Kidney (tissue), 13 donors: ENCODE measurements at regions not wholly inside any gene's neighbourhood (a gene's known extent, or its start where the extent isn't known, plus 50 kb on each side); places are given as distances from the start of the nearest gene placed in this dataset.

Source experiments
- DNase-seq, 5 donors: peaks; one replicate each; pipeline ENCODE4 v3.0.0-alpha.2; 2013 to 2020
- FAIRE-seq: peaks from 2 replicates; lab custom pipeline; 2012; peaks lifted over from hg19 to GRCh38; lab: Jason Lieb, UNC
- H3K27ac ChIP-seq, 2 donors: one replicate each; pipeline ENCODE4 v1.7.0; 2013; ENCODE audit warnings: low read depth in 2 of 2, low read length in 2 of 2, inconsistent platforms in 1 of 2
- H3K27me3 ChIP-seq: one replicate; pipeline ENCODE4 v1.7.1; 2013; ENCODE audit warnings: low read length, inconsistent platforms; ENCODE audit not compliant: control insufficient read depth, insufficient read depth
- H3K36me3 ChIP-seq, 3 donors: one replicate each; pipeline versions ENCODE4 v1.7.0 to v1.7.1; 2013; ENCODE audit warnings: low read length in 3 of 3, control low read depth in 1 of 3, inconsistent platforms in 1 of 3; ENCODE audit not compliant: insufficient read depth in 3 of 3, control insufficient read depth in 2 of 3
- H3K4me1 ChIP-seq, 3 donors: one replicate each; pipeline versions ENCODE4 v1.7.0 to v1.7.1; 2013; ENCODE audit warnings: low read length in 3 of 3, inconsistent platforms in 1 of 3, low read depth in 1 of 3; ENCODE audit not compliant: control insufficient read depth in 2 of 3, insufficient read depth in 2 of 3
- H3K4me3 ChIP-seq, 3 donors: one replicate each; pipeline versions ENCODE4 v1.7.0 to v1.8.1; 2013; ENCODE audit warnings: low read length in 3 of 3, control low read depth in 1 of 3, inconsistent platforms in 1 of 3
- H3K9ac ChIP-seq, 3 donors: one replicate each; pipeline versions ENCODE4 v1.7.0 to v1.7.1; 2013; ENCODE audit warnings: low read length in 3 of 3, control low read depth in 1 of 3, inconsistent platforms in 1 of 3
- H3K9me3 ChIP-seq, 3 donors: one replicate each; pipeline versions ENCODE4 v1.7.0 to v1.7.1; 2013; ENCODE audit warnings: low read length in 3 of 3, control low read depth in 1 of 3, inconsistent platforms in 1 of 3; ENCODE audit not compliant: control insufficient read depth in 2 of 3, insufficient read depth in 1 of 3
- CTCF ChIP-seq: IDR thresholded peaks from 3 replicates; pipeline ENCODE4 v1.5.1; 2012; ENCODE audit warnings: mild to moderate bottlenecking, moderate library complexity, borderline replicate concordance; ENCODE audit not compliant: insufficient read depth; ENCODE audit errors: extremely low read depth
- intact Hi-C: fragments of 100-400 bp; cut with DNase I; formaldehyde crosslinking; loops from one replicate; pipeline ENCODE4 v1.11.1; 2022
- donor health status: control.
- donor health status: control.
- donor health status: control.
- donor health status: control.
- donor health status: control.
- donor health status: DM: yes; HTN: yes; CAD: no.
- donor health status: Normal renal cell carcinoma (clear cell type).

GRCh38 chr11:112599856-112600533 lies 339.3 kb upstream of the PLET1 start:
- Histone ChIP-seq H3K9ac (no peak overlapping the region), H3K9me3 (no peaks in the 10 kb centered on the region), H3K4me1 (no peaks in the 10 kb centered on the region), H3K36me3 (no peaks in the 10 kb centered on the region), H3K27me3 (no peaks in the 10 kb centered on the region), H3K27ac (no peak overlapping the region), H3K4me3 (no peak overlapping the region)
- TF ChIP-seq CTCF: no peak
- FAIRE-seq: no peak
- no peak for DNase-seq
- intact Hi-C loops: no loop called here

DNA sequence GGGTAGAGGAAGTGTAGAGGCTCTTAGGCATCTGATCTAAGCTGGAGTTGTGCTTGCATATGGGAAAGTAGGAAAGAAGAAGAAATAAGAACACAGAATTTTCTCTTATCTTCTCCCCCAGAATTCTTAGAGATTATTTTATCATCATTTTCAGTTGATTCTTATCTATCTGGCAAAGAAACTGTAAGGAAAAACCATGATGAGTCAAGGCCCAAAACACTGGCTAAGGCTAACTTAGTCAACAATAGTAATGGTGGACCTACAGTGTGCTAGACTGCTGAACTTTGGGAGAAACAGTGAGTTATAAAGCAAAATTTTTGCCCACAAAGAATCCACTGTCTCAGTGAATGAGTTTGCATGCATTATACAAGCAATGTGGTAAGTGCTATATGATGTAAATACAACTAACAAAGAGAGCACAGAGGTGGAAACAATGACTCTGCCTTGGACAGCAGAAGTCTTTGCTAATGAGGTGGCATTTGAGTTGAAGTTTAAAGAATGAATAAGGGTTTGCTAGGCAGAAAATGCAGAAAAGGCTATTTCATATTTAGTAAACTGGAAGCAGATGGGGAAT lies 344.5 kb upstream of the PLET1 start:
- FAIRE-seq: no peak
- Histone ChIP-seq H3K27ac (no peak overlapping the region), H3K27me3 (no peaks in the 10 kb centered on the region), H3K9ac (no peak overlapping the region), H3K9me3 (no peaks in the 10 kb centered on the region), H3K4me3 (no peak overlapping the region), H3K36me3 (no peaks in the 10 kb centered on the region), H3K4me1 (no peaks in the 10 kb centered on the region)
- intact Hi-C loops: no loop called here
- DNase-seq: no peak
- TF ChIP-seq CTCF: no peak

DNA sequence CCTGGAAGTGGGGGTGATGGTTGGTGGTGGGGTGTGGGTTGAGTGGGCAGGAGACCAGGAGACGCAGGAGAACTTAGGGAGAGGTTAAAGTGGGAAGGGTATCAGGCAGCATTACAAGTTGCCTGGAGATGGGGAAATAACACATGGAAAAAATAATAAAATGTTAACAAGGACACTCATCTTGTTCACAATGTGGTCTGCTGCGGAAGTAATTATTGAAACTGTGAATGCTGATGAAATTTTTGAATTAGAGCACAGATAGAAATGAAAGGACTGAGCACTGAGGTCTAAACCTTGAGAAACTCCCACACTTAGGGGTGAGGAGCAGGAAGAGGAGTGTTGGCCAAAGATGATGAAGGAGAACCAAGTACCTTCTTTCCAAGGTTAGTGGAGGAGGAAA lies 346.0 kb upstream of the PLET1 start:
- no peaks in the 10 kb centered on the region for H3K27me3 ChIP-seq
- DNase-seq: no peak
- H3K9me3 ChIP-seq: no peaks in the 10 kb centered on the region
- no peaks in the 10 kb centered on the region for H3K4me1 ChIP-seq
- H3K27ac ChIP-seq: no peak overlapping the region
- FAIRE-seq: no peak
- intact Hi-C loops: no loop called here
- H3K4me3 ChIP-seq: no peak overlapping the region
- TF ChIP-seq CTCF: no peak
- H3K36me3 ChIP-seq: no peaks in the 10 kb centered on the region
- H3K9ac ChIP-seq: no peak overlapping the region
